ENCODE measurements at regions not wholly inside any gene's neighbourhood (a gene's known extent, or its start where the extent isn't known, plus 50 kb on each side); places are given as distances from the start of the nearest gene placed in this dataset.
"Not testable (repeated sequence)": the region's sequence is repeated elsewhere in the genome, so short reads cannot be mapped to it uniquely, and the experiment has no call there.

DNA sequence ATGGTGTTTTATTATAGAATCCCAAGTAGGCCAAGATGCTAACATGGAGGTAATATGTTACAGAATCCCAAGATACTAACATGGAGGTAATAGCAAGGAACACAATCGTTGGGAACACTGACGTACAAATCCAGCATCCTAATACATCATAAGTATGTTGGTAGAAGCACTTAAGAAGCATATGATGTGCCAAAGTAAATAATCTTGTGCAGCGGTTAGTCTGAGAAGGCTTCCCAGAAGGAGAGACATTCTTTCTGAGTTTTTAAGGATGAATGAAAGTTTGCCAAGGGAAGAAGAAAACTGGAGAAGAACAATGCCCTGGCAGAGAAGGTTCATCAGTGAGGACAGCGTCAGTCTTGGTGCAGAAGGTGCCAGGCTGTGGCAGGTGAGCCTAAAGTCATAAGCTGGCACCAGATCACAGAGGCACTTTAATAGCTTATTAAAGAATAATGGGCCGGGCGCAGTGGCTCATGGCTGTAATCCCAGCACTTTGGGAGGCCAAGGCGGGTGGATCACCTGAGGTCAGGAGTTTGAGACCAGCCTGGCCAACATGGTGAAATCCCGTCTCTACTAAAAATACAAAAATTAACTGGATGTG, 294.5 kb upstream of the PIK3R1 start:
- Histone ChIP-seq H3K27ac (no peak overlapping the region), H3K4me1 (no peaks in the 10 kb centered on the region), H3K36me3 (no peaks in the 10 kb centered on the region), H3K9me3 (no peaks in the 10 kb centered on the region), H3K27me3 (no peaks in the 10 kb centered on the region), H3K4me3 (no peak overlapping the region)
- TF ChIP-seq, protein P1, sequence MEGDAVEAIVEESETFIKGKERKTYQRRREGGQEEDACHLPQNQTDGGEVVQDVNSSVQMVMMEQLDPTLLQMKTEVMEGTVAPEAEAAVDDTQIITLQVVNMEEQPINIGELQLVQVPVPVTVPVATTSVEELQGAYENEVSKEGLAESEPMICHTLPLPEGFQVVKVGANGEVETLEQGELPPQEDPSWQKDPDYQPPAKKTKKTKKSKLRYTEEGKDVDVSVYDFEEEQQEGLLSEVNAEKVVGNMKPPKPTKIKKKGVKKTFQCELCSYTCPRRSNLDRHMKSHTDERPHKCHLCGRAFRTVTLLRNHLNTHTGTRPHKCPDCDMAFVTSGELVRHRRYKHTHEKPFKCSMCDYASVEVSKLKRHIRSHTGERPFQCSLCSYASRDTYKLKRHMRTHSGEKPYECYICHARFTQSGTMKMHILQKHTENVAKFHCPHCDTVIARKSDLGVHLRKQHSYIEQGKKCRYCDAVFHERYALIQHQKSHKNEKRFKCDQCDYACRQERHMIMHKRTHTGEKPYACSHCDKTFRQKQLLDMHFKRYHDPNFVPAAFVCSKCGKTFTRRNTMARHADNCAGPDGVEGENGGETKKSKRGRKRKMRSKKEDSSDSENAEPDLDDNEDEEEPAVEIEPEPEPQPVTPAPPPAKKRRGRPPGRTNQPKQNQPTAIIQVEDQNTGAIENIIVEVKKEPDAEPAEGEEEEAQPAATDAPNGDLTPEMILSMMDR (IDR thresholded peaks at IDR 0.05): no peak
- TF ChIP-seq POLR2A (IDR thresholded peaks at IDR 0.05): no peak
- DNase-seq: no peak
- intact Hi-C loops (cut with DNase I; ENCODE audit: low total_unique reads): no loop called here

DNA sequence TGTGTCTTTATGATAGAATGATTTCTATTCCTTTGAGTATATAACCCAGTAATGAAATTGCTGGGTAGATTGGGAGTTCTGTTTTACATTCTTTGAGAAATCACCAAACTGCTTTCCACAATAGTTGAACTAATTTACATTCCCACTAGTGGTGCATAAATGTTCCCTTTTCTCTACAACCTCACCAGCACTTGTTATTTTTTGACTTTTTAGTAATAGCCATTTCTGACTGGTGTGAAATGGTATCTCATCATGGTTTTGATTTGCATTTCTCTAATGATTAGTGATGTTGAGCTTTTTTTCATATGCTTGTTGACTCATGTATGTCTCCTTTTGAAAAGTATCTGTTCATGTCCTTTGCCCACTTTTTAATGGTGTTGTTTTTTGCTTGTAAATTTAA, 296.0 kb upstream of the PIK3R1 start:
- H3K4me1 ChIP-seq; intact Hi-C loops (cut with DNase I; ENCODE audit: low total_unique reads); DNase-seq; H3K36me3 ChIP-seq; H3K27ac ChIP-seq; H3K4me3 ChIP-seq; H3K9me3 ChIP-seq; H3K27me3 ChIP-seq: not testable (repeated sequence)

DNA sequence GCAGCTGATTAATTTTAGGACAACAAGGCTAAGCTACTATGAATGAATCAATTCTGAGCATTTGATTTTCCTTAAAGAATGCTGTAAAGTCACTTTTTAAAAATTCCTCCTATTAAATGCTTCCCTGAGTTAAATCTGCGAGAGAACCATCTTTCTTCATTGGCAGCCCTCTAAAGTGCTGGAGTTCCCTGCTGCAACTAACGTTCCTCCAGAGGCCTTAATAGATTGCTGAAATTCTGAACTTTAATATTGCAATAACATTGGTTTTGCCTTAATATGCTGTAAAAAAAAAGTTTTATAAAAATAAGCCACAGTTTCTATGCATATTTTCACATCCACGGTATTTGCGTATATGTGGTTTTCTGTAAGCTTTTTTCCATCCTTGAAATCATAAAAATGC, 298.0 kb upstream of the PIK3R1 start:
- Histone ChIP-seq H3K4me1 (no peaks in the 10 kb centered on the region), H3K27ac (no peak overlapping the region)

DNA sequence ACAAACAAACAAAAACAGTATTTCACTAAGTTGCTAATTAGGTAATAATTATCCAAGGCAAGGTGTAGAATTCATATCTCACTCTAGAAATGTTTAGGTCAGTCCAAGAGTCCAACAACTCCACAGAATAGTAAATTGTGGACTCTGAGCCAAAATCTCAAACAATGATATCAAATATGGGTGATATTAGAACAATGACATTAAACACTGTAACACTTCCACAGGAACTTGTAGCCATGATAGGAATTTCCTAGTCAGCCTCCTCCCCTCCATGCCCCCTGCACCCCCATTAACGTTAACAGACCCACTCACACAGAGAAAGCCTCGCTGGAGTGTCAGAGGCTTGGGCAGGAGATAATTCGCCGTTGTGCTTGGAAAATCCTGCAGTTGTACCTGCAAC, 305.0 kb upstream of the PIK3R1 start:
- Histone ChIP-seq H3K36me3 (no peaks in the 10 kb centered on the region), H3K9me3 (no peaks in the 10 kb centered on the region), H3K27ac (no peak overlapping the region), H3K27me3 (no peaks in the 10 kb centered on the region), H3K4me1 (no peaks in the 10 kb centered on the region), H3K4me3 (no peak overlapping the region)
- intact Hi-C loops (cut with DNase I; ENCODE audit: low total_unique reads): no loop called here
- DNase-seq: no peak
- TF ChIP-seq, protein P1 (IDR thresholded peaks at IDR 0.05): no peak
- no peak for TF ChIP-seq POLR2A (IDR thresholded peaks at IDR 0.05)

More for the DNA sequence above, 298.0 kb upstream of the PIK3R1 start:
- TF ChIP-seq, protein P1 (IDR thresholded peaks at IDR 0.05): no peak
- TF ChIP-seq POLR2A (IDR thresholded peaks at IDR 0.05): no peak
- intact Hi-C loops (cut with DNase I; ENCODE audit: low total_unique reads): no loop called here
- no peaks in the 10 kb centered on the region for H3K27me3 ChIP-seq
- no peak overlapping the region for H3K4me3 ChIP-seq
- no peaks in the 10 kb centered on the region for H3K9me3 ChIP-seq
- H3K36me3 ChIP-seq: no peaks in the 10 kb centered on the region
- DNase-seq: no peak

DNA sequence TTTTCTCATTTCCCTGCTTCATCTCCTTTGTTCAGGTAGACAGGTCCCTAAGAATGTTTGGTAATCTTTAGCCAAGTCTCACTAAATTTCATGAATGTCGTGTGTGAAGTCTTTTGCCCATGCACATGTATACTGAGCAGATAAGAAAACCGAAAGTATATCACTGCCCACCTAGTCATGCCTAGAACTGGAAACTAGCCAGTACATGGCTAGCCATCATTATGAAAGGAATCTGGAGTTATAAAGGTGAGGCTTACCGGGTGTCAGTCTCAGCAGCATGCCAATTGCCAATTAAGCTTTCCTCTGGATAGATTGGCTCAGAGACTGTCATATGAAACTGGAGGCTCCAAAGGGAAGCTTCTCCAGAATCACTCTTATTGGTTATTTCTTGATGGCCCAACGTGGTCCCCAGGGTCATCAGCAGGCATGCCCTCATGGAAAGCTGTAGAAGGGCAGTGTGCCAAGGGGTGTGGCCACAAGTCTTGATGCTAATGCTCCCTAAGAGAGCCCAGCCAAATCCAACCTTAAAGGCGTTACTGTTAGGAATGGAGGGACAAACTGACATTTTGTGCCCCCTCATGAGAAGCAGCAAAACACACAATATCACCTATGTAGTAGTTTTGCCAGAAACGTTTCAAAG, 307.3 kb upstream of the PIK3R1 start:
- H3K27me3 ChIP-seq: no peaks in the 10 kb centered on the region
- H3K4me3 ChIP-seq: no peak overlapping the region
- no peak overlapping the region for H3K27ac ChIP-seq
- no peaks in the 10 kb centered on the region for H3K4me1 ChIP-seq
- intact Hi-C loops (cut with DNase I; ENCODE audit: low total_unique reads): no loop called here
- TF ChIP-seq, protein P1 (IDR thresholded peaks at IDR 0.05): no peak
- TF ChIP-seq POLR2A (IDR thresholded peaks at IDR 0.05): no peak
- no peak for DNase-seq
- no peaks in the 10 kb centered on the region for H3K9me3 ChIP-seq
- H3K36me3 ChIP-seq: no peaks in the 10 kb centered on the region

Data from uterus (tissue), 3 donors.